Panc1 (cell line): ENCODE measurements at regions not wholly inside any gene's neighbourhood (a gene's known extent, or its start where the extent isn't known, plus 50 kb on each side); places are given as distances from the start of the nearest gene placed in this dataset.

Source experiments
- CTCF ChIP-seq: fragments of 450-650 bp; IDR thresholded peaks from 2 replicates; pipeline ENCODE4 v1.5.1; 2017; ENCODE audit warnings: mild to moderate bottlenecking
- POLR2AphosphoS5 ChIP-seq: IDR thresholded peaks from 2 replicates; pipeline ENCODE4 v1.6.1; 2012; ENCODE audit warnings: mild to moderate bottlenecking, low read depth, low read length, moderate library complexity
- SIN3A ChIP-seq: IDR thresholded peaks from 2 replicates; pipeline ENCODE4 v1.6.1; 2012; ENCODE audit warnings: low read depth, mild to moderate bottlenecking, low read length, moderate library complexity, borderline replicate concordance; ENCODE audit not compliant: insufficient read depth
- TCF7L2 ChIP-seq: IDR thresholded peaks from 2 replicates; pipeline ENCODE4 v1.6.1; 2011; ENCODE audit warnings: mild to moderate bottlenecking, low read depth, low read length, inconsistent platforms
- TF ChIP-seq, protein P1 (sequence below), 2 experiments: IDR thresholded peaks; 2 replicates each; pipeline ENCODE4 v1.6.1; 2011 to 2012; ENCODE audit warnings: low read depth in 2 of 2, control low read depth in 1 of 2, low read length in 1 of 2, mild to moderate bottlenecking in 1 of 2, moderate library complexity in 1 of 2; ENCODE audit not compliant: insufficient read depth in 1 of 2

DNA sequence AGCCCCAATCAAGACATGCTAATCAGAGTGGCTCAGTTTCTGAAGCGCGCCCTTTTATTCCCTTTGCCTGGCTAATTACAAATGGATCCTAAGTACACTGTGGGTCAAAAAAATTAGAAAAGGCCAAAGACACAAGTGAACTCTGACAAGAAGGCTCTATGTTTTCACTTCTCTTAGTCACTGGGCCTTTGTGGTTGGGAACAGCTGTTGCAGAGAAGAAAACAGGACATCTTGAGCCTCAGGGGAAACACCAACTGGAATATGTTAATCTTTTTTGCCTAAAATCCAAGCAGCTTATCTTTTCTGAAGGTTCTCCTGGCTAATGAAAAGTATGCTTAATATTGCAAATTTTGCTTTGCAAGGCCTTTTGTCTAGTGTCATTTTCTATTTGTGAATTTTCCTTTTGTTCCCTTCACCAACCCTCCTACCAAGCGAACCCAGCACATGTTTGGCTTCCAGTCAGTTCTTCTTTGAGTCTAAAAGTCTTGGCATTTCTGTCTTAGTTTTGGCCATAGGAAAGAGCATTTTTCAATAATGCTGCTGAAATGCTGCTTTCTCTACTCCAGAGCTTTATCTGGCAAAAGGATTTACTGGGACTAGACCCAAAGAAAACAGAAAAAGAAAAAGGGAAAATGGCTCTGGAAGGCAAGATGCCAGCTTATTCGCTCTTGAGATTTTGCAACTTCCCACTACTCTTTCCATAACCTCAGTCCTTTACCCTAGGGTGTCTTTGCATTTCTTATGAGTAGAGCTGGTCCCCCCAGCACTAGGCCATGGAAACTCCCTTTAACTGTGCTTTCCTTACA, 440.2 kb upstream of the ST6GAL2 start:
- TF ChIP-seq CTCF, result no peak
- TF ChIP-seq POLR2AphosphoS5, result no peak
- no peak for TF ChIP-seq TCF7L2
- no peak for TF ChIP-seq SIN3A
- TF ChIP-seq, protein P1, sequence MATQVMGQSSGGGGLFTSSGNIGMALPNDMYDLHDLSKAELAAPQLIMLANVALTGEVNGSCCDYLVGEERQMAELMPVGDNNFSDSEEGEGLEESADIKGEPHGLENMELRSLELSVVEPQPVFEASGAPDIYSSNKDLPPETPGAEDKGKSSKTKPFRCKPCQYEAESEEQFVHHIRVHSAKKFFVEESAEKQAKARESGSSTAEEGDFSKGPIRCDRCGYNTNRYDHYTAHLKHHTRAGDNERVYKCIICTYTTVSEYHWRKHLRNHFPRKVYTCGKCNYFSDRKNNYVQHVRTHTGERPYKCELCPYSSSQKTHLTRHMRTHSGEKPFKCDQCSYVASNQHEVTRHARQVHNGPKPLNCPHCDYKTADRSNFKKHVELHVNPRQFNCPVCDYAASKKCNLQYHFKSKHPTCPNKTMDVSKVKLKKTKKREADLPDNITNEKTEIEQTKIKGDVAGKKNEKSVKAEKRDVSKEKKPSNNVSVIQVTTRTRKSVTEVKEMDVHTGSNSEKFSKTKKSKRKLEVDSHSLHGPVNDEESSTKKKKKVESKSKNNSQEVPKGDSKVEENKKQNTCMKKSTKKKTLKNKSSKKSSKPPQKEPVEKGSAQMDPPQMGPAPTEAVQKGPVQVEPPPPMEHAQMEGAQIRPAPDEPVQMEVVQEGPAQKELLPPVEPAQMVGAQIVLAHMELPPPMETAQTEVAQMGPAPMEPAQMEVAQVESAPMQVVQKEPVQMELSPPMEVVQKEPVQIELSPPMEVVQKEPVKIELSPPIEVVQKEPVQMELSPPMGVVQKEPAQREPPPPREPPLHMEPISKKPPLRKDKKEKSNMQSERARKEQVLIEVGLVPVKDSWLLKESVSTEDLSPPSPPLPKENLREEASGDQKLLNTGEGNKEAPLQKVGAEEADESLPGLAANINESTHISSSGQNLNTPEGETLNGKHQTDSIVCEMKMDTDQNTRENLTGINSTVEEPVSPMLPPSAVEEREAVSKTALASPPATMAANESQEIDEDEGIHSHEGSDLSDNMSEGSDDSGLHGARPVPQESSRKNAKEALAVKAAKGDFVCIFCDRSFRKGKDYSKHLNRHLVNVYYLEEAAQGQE (IDR thresholded peaks at IDR 0.05; ENCODE audit: insufficient read depth in 1 of 2, low read depth in 2 of 2, low read length in 1 of 2), result no peak
